ENCODE measurements at regions not wholly inside any gene's neighbourhood (a gene's known extent, or its start where the extent isn't known, plus 50 kb on each side); places are given as distances from the start of the nearest gene placed in this dataset.

GRCh38 chr2:216557820-216558219 is 59.2 kb downstream of the RPL37A start (continued):
- no peak for TF ChIP-seq CTCF (IDR thresholded peaks at IDR 0.05; ENCODE audit: control extremely low read depth in 1 of 3, insufficient read depth in 1 of 3, low read depth in 1 of 3, low read length in 3 of 3)
- TF ChIP-seq RBBP5 (IDR thresholded peaks at IDR 0.05; ENCODE audit: borderline replicate concordance, low read depth, low read length) = no peak
